HG03354 (cell line): ENCODE measurements at regions not wholly inside any gene's neighbourhood (a gene's known extent, or its start where the extent isn't known, plus 50 kb on each side); places are given as distances from the start of the nearest gene placed in this dataset.
"Not testable (repeated sequence)": the region's sequence is repeated elsewhere in the genome, so short reads cannot be mapped to it uniquely, and the experiment has no call there.

Source experiments
- ATAC-seq: cut with Tn5 transposase; IDR thresholded peaks from one replicate; pipeline ENCODE4 v1.9.1; 2021; ENCODE audit warnings: mild to moderate bottlenecking; ENCODE audit not compliant: unreplicated experiment, poor library complexity, severe bottlenecking

GRCh38 chr10:9175200-9175599 lies 1120.7 kb downstream of the GATA3 start:
- ATAC-seq: peak; percentile 60

- ATAC-seq: not testable (repeated sequence)
Measured at GRCh38 chr10:9183197-9183880, 1128.9 kb downstream of the GATA3 start.

- no peak for ATAC-seq
Measured at GRCh38 chr10:9188022-9188810, 1133.7 kb downstream of the GATA3 start.

GRCh38 chr10:9189448-9189847 lies 1135.0 kb downstream of the GATA3 start:
- no peak for ATAC-seq

- ATAC-seq: no peak
Measured at GRCh38 chr10:9193120-9193519, 1138.6 kb downstream of the GATA3 start.

- no peak for ATAC-seq
Measured at GRCh38 chr10:9195385-9195784, 1140.9 kb downstream of the GATA3 start.

- ATAC-seq: no peak
Measured at GRCh38 chr10:9198611-9199010, 1144.1 kb downstream of the GATA3 start.

- no peak for ATAC-seq
Measured at GRCh38 chr10:9205558-9205957, 1151.1 kb downstream of the GATA3 start.

- peak; percentile 93 for ATAC-seq
Measured at GRCh38 chr10:9209105-9209798, 1154.8 kb downstream of the GATA3 start.

- no peak for ATAC-seq
Measured at GRCh38 chr10:9211228-9211627, 1156.7 kb downstream of the GATA3 start.

GRCh38 chr10:9214618-9215017 lies 1160.1 kb downstream of the GATA3 start:
- ATAC-seq: no peak

GRCh38 chr10:9215121-9215520 lies 1160.6 kb downstream of the GATA3 start:
- no peak for ATAC-seq

GRCh38 chr10:9219860-9220259 lies 1165.4 kb downstream of the GATA3 start:
- ATAC-seq: no peak

GRCh38 chr10:9222917-9223316 lies 1168.4 kb downstream of the GATA3 start:
- ATAC-seq: no peak

GRCh38 chr10:9227679-9228365 lies 1173.3 kb downstream of the GATA3 start:
- no peak for ATAC-seq

- ATAC-seq: no peak
Measured at GRCh38 chr10:9228771-9229170, 1174.3 kb downstream of the GATA3 start.

- no peak for ATAC-seq
Measured at GRCh38 chr10:9229702-9230244, 1175.3 kb downstream of the GATA3 start.

GRCh38 chr10:9230625-9231024 lies 1176.1 kb downstream of the GATA3 start:
- no peak for ATAC-seq

- ATAC-seq: no peak
Measured at GRCh38 chr10:9234191-9234590, 1179.7 kb downstream of the GATA3 start.

GRCh38 chr10:9238041-9238440 lies 1183.6 kb downstream of the GATA3 start:
- ATAC-seq: no peak
